ENCODE measurements at regions not wholly inside any gene's neighbourhood (a gene's known extent, or its start where the extent isn't known, plus 50 kb on each side); places are given as distances from the start of the nearest gene placed in this dataset.

DNA sequence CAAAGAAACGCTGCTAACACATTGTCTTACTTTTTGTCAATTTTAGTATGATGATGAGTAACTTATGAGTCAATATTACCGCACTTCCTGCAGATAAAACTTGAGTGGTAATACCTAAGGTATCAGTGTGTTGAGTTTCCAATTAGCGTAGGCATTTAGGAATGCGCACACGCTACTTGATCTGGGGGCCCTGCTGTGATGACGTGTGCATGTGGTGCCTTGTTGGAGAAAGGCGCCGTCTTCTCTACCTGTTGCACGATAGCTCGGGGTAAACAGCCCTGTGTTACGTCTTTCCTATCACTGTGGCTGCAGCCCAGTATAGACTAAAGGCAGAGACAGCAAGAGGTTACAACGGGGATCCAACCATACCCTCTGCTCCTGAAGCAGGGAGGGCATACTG, 476.8 kb upstream of the ADARB2 start:
- Histone ChIP-seq H3K27ac (no peak overlapping the region), H3K27me3 (peaks cover 0 to 14% (median 0%) of the 10 kb centered on the region in 3 donors), H3K4me1 (no peaks in the 10 kb centered on the region), H3K36me3 (no peaks in the 10 kb centered on the region), H3K9me3 (no peaks in the 10 kb centered on the region), H3K4me3 (no peak overlapping the region)
- WGBS, 2 donors: 88 to 90% methylated on average over 12 of the region's 12 CpGs
- TF ChIP-seq POLR2A (IDR thresholded peaks at IDR 0.05) (no peak), POLR2AphosphoS5 (IDR thresholded peaks at IDR 0.05) (no peak), EP300 (IDR thresholded peaks at IDR 0.05) (no peak)
- TF ChIP-seq, protein P1, sequence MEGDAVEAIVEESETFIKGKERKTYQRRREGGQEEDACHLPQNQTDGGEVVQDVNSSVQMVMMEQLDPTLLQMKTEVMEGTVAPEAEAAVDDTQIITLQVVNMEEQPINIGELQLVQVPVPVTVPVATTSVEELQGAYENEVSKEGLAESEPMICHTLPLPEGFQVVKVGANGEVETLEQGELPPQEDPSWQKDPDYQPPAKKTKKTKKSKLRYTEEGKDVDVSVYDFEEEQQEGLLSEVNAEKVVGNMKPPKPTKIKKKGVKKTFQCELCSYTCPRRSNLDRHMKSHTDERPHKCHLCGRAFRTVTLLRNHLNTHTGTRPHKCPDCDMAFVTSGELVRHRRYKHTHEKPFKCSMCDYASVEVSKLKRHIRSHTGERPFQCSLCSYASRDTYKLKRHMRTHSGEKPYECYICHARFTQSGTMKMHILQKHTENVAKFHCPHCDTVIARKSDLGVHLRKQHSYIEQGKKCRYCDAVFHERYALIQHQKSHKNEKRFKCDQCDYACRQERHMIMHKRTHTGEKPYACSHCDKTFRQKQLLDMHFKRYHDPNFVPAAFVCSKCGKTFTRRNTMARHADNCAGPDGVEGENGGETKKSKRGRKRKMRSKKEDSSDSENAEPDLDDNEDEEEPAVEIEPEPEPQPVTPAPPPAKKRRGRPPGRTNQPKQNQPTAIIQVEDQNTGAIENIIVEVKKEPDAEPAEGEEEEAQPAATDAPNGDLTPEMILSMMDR (IDR thresholded peaks at IDR 0.05): no peak
- intact Hi-C loops (cut with DNase I): no loop called here
- no peak for DNase-seq

DNA sequence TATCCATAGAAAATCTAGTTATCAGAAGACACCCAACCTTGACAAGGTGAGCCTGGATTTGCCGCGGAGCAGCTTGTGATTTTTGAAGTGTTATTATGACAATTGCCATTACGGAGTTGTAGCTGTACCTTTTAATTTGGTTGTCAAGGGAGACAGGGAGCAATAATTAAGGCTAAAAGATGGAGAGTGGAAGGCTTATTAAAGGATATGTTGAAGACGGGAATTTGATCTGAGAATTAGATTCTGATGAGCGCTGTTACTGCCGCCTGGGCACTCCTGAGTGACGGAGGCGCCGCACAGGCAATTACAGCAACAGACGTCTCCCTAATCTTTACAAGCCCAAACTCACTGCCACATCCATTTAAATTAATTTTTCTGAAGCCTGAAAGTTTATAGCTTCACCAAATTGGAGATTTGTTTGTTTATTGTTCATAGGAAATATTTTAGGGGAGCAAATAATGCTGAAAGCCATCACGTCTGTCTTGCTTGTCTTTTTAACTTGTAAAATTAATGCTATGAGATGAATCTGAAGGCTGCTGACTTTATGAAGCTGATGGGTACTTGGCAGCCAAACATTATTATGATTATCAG, 475.0 kb upstream of the ADARB2 start:
- 77 to 80% methylated on average over 11 of the region's 11 CpGs for WGBS, 2 donors
- H3K27me3 ChIP-seq: peaks cover 0 to 14% (median 0%) of the 10 kb centered on the region in 3 donors
- H3K27ac ChIP-seq: no peak overlapping the region
- no peaks in the 10 kb centered on the region for H3K9me3 ChIP-seq
- H3K4me1 ChIP-seq: no peaks in the 10 kb centered on the region
- no peak for DNase-seq
- H3K36me3 ChIP-seq: no peaks in the 10 kb centered on the region
- no peak for TF ChIP-seq EP300 (IDR thresholded peaks at IDR 0.05)
- TF ChIP-seq, protein P1 (IDR thresholded peaks at IDR 0.05): no peak
- no peak for TF ChIP-seq POLR2A (IDR thresholded peaks at IDR 0.05)
- TF ChIP-seq POLR2AphosphoS5 (IDR thresholded peaks at IDR 0.05): no peak
- intact Hi-C loops (cut with DNase I): no loop called here
- no peak overlapping the region for H3K4me3 ChIP-seq

DNA sequence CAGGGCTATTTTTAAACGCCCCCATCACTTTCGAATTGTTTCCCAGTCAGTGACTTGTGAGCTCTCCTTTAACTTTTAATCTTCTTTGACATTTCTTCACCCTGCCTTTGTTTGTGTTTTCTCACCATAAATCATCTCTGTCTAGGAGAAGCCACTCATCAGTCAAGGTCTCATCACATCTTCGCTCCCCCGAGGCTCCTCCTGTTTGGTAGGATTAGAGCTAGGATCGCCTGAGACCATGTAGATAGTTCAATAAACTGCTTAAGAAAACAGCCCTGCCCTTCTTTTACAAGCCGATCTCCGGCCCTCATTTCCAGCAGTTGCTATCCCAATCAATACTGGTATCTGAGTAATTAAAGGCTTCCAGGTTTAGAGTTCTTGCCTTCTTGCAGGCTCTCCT, 472.8 kb upstream of the ADARB2 start:
- intact Hi-C loops (cut with DNase I): no loop called here
- H3K4me3 ChIP-seq: no peak overlapping the region
- no peak overlapping the region for H3K27ac ChIP-seq
- no peaks in the 10 kb centered on the region for H3K9me3 ChIP-seq
- 27 to 44% methylated on average over 7 of the region's 7 CpGs for WGBS, 2 donors
- DNase-seq: no peak
- H3K4me1 ChIP-seq: no peaks in the 10 kb centered on the region
- H3K36me3 ChIP-seq: no peaks in the 10 kb centered on the region
- TF ChIP-seq POLR2AphosphoS5 (IDR thresholded peaks at IDR 0.05): no peak
- TF ChIP-seq, protein P1 (IDR thresholded peaks at IDR 0.05): no peak
- TF ChIP-seq EP300 (IDR thresholded peaks at IDR 0.05): no peak
- TF ChIP-seq POLR2A (IDR thresholded peaks at IDR 0.05): no peak
- H3K27me3 ChIP-seq: peaks cover 0 to 14% (median 0%) of the 10 kb centered on the region in 3 donors

DNA sequence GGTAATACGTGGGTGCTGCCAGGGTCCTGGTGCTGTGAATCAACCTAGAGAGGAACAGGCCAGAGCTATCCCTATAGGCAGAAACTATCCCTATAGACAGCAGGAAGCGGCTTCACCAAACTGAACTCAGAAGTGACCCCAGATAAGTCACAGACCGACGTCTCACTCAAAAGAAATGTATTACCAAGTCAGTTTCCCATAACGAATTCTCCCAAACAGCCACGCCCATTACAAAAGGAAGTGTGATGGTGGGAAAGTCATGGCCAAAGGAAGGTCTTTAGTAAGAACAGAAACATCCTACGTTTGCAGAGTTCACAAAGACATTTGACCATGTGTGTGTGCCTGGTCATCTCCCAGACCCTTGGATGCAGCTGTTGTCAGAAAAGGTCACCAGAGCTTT, 470.8 kb upstream of the ADARB2 start:
- Histone ChIP-seq H3K4me1 (no peaks in the 10 kb centered on the region), H3K27me3 (peaks cover 0 to 7% (median 0%) of the 10 kb centered on the region in 3 donors), H3K27ac (no peak overlapping the region), H3K36me3 (no peaks in the 10 kb centered on the region), H3K4me3 (no peak overlapping the region), H3K9me3 (no peaks in the 10 kb centered on the region)
- TF ChIP-seq POLR2AphosphoS5 (IDR thresholded peaks at IDR 0.05) (no peak), EP300 (IDR thresholded peaks at IDR 0.05) (no peak), POLR2A (IDR thresholded peaks at IDR 0.05) (no peak)
- TF ChIP-seq, protein P1 (IDR thresholded peaks at IDR 0.05): no peak
- no peak for DNase-seq
- intact Hi-C loops (cut with DNase I): no loop called here
- 80 to 83% methylated on average over 7 of the region's 7 CpGs for WGBS, 2 donors

Data from sigmoid colon (tissue), 6 donors.